ENCODE measurements at regions not wholly inside any gene's neighbourhood (a gene's known extent, or its start where the extent isn't known, plus 50 kb on each side); places are given as distances from the start of the nearest gene placed in this dataset.

GRCh38 chr7:19307554-19307953, 162.3 kb upstream of the FERD3L start:
- no peak for DNase-seq
- no peak overlapping the region for H3K27ac ChIP-seq
- 87 to 90% methylated on average over 4 of the region's 4 CpGs for WGBS, 2 donors
- no peaks in the 10 kb centered on the region for H3K27me3 ChIP-seq
- no peaks in the 10 kb centered on the region for H3K36me3 ChIP-seq
- TF ChIP-seq EP300 (IDR thresholded peaks at IDR 0.05) (no peak), POLR2A (IDR thresholded peaks at IDR 0.05) (no peak), CTCF (IDR thresholded peaks at IDR 0.05) (no peak), POLR2AphosphoS5 (IDR thresholded peaks at IDR 0.05) (no peak)
- ATAC-seq (ENCODE audit: low FRiP score in 2 of 2) = no peak
- H3K4me1 ChIP-seq = no peaks in the 10 kb centered on the region
- H3K9me3 ChIP-seq = no peaks in the 10 kb centered on the region
- no peak overlapping the region for H3K4me3 ChIP-seq

- H3K27ac ChIP-seq = no peak overlapping the region
- H3K9me3 ChIP-seq = no peaks in the 10 kb centered on the region
- WGBS, 2 donors = 76 to 78% methylated on average over 2 of the region's 2 CpGs
- no peaks in the 10 kb centered on the region for H3K27me3 ChIP-seq
- no peak for DNase-seq
- no peaks in the 10 kb centered on the region for H3K4me1 ChIP-seq
- ATAC-seq (ENCODE audit: low FRiP score in 2 of 2) = no peak
- TF ChIP-seq EP300 (IDR thresholded peaks at IDR 0.05) (no peak), POLR2A (IDR thresholded peaks at IDR 0.05) (no peak), CTCF (IDR thresholded peaks at IDR 0.05) (no peak), POLR2AphosphoS5 (IDR thresholded peaks at IDR 0.05) (no peak)
- no peak overlapping the region for H3K4me3 ChIP-seq
- H3K36me3 ChIP-seq = no peaks in the 10 kb centered on the region
Measured at GRCh38 chr7:19305698-19306097, 160.5 kb upstream of the FERD3L start.

- ATAC-seq (ENCODE audit: low FRiP score in 2 of 2) (no peak), DNase-seq (no peak)
- H3K4me3 ChIP-seq = no peak overlapping the region
- no peaks in the 10 kb centered on the region for H3K36me3 ChIP-seq
- H3K4me1 ChIP-seq = no peaks in the 10 kb centered on the region
- 84 to 89% methylated on average over 4 of the region's 4 CpGs for WGBS, 2 donors
- H3K27ac ChIP-seq = no peak overlapping the region
- no peaks in the 10 kb centered on the region for H3K9me3 ChIP-seq
- no peaks in the 10 kb centered on the region for H3K27me3 ChIP-seq
- TF ChIP-seq EP300 (IDR thresholded peaks at IDR 0.05) (no peak), POLR2A (IDR thresholded peaks at IDR 0.05) (no peak), POLR2AphosphoS5 (IDR thresholded peaks at IDR 0.05) (no peak), CTCF (IDR thresholded peaks at IDR 0.05) (no peak)
Measured at GRCh38 chr7:19304086-19304485, 158.9 kb upstream of the FERD3L start.

- Histone ChIP-seq H3K27ac (no peak overlapping the region), H3K4me1 (no peaks in the 10 kb centered on the region), H3K9me3 (no peaks in the 10 kb centered on the region), H3K27me3 (no peaks in the 10 kb centered on the region), H3K4me3 (no peak overlapping the region), H3K36me3 (no peaks in the 10 kb centered on the region)
- no peak for DNase-seq
- WGBS, 2 donors = 94 to 97% methylated on average over 1 of the region's 1 CpG
- TF ChIP-seq CTCF (IDR thresholded peaks at IDR 0.05) = no peak
- TF ChIP-seq EP300 (IDR thresholded peaks at IDR 0.05) = no peak
- no peak for TF ChIP-seq POLR2A (IDR thresholded peaks at IDR 0.05)
- no peak for TF ChIP-seq POLR2AphosphoS5 (IDR thresholded peaks at IDR 0.05)
- ATAC-seq (ENCODE audit: low FRiP score in 2 of 2) = no peak
Measured at GRCh38 chr7:19302731-19303130, 157.5 kb upstream of the FERD3L start.

GRCh38 chr7:19296617-19297016, 151.4 kb upstream of the FERD3L start:
- H3K27me3 ChIP-seq = no peaks in the 10 kb centered on the region
- TF ChIP-seq POLR2AphosphoS5 (IDR thresholded peaks at IDR 0.05) (no peak), CTCF (IDR thresholded peaks at IDR 0.05) (no peak), POLR2A (IDR thresholded peaks at IDR 0.05) (no peak), EP300 (IDR thresholded peaks at IDR 0.05) (no peak)
- H3K27ac ChIP-seq = no peak overlapping the region
- no peak overlapping the region for H3K4me3 ChIP-seq
- ATAC-seq (ENCODE audit: low FRiP score in 2 of 2) = no peak
- no peaks in the 10 kb centered on the region for H3K36me3 ChIP-seq
- DNase-seq = peak in 1 of 2 donors; percentile 3
- no peaks in the 10 kb centered on the region for H3K9me3 ChIP-seq
- 81 to 86% methylated on average over 2 of the region's 2 CpGs for WGBS, 2 donors
- H3K4me1 ChIP-seq = no peaks in the 10 kb centered on the region
